AG10803 (cell line): ENCODE measurements at regions not wholly inside any gene's neighbourhood (a gene's known extent, or its start where the extent isn't known, plus 50 kb on each side); places are given as distances from the start of the nearest gene placed in this dataset.

Experiments
- DNase-seq: peaks from one replicate; pipeline ENCODE4 v3.0.0; 2010; ENCODE audit warnings: low read depth
- H3K4me3 ChIP-seq: 2 replicates; pipeline ENCODE4 v1.5.1; 2011; ENCODE audit warnings: mild to moderate bottlenecking, low read length, control low read depth
- TF ChIP-seq, protein P1 (sequence below): conservative IDR thresholded peaks from 2 replicates; pipeline ENCODE4 v1.5.1; 2011; ENCODE audit warnings: mild to moderate bottlenecking, low read length, control low read depth, inconsistent platforms

DNA sequence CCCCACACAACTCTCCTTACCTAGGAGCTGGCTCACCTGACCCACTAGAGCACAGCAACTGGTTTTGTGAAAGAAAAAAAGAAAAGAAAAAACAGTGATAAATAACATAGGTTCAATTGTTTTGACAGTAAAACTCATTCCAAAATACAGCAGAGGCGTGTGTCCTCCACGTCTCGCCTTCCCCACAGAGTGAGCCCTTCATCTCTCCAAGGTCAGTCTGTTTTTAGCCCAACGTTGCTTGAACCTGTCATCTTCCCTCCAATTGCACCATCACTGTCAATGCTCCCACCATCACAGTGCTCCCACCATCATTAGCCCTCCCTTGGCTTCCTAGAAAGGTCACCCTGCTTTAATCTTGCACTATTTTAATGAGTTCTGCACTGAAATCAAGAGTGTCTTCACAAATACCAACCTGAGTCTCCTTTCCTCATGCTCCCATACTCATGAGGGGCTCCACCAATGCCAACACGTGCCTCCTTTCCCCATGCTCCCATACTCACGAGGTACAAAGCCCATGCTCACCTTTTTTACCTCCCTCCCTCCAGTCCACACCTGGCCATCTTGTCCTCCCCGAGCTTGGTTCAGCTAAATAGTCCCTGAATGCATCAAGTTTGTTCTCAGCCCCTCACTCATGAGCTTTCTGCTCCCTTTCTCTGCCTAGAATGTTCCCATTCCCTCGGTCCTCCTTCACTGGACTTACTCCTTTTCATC is 103.7 kb downstream of the IRS2 start:
- no peak overlapping the region for H3K4me3 ChIP-seq
- TF ChIP-seq, protein P1, sequence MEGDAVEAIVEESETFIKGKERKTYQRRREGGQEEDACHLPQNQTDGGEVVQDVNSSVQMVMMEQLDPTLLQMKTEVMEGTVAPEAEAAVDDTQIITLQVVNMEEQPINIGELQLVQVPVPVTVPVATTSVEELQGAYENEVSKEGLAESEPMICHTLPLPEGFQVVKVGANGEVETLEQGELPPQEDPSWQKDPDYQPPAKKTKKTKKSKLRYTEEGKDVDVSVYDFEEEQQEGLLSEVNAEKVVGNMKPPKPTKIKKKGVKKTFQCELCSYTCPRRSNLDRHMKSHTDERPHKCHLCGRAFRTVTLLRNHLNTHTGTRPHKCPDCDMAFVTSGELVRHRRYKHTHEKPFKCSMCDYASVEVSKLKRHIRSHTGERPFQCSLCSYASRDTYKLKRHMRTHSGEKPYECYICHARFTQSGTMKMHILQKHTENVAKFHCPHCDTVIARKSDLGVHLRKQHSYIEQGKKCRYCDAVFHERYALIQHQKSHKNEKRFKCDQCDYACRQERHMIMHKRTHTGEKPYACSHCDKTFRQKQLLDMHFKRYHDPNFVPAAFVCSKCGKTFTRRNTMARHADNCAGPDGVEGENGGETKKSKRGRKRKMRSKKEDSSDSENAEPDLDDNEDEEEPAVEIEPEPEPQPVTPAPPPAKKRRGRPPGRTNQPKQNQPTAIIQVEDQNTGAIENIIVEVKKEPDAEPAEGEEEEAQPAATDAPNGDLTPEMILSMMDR, result no peak
- DNase-seq, result no peak

DNA sequence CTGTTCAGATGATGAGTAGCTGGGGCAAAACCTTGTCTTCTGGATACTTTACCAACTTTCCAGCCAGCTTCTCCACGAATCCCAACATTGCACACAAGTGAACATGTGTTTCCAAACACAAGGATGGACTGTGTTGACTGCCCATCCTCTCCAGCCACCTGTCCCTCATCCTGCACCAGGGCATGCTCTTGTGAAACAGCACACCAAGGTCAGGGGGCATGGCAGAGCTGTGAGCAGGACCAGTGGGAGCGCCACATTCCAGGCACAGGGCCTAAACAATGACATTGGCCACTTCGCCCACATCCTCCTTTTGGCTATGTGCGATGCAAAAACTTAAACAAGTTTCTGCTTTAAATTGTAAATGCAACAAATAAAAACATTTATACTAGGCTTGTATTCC is 105.5 kb downstream of the IRS2 start:
- TF ChIP-seq, protein P1, result no peak
- no peak for DNase-seq
- no peak overlapping the region for H3K4me3 ChIP-seq

DNA sequence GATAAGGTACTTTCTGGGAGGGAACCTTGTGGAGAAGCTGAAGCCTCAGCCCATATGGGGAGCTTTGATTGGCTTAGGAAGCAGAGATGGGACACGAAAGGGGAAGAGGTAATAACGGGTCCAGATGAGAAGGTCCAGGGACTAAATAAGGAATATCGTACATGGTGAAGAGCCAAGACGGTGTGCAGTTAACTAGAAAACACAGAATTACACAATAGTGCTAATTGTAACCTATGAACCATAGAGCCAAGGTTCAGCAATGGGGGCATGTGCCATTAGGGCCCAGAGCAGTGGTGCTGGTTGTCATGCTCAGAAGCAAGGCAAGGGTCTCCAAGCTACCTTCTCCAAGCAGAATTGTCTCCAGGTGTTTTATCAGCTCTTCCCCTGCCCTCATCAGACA is 106.1 kb downstream of the IRS2 start:
- TF ChIP-seq, protein P1, result no peak
- no peak for DNase-seq
- H3K4me3 ChIP-seq, result no peak overlapping the region

DNA sequence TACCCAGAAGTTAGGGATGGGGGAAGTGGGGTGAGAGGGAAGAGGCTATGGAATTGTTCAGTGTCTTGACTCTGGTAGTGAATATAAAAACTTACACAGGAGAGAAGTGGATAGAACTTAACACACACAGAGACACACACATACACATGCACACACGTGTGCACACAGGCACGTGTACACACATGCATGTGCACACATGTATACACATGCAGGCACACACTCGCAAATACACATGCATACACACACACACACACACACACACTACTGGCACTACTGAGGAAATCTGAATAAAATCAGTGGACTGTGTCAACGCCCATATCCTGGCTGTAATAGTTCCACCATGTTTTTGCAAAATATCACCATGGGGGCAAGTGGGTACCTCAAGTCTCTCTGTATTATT is 107.9 kb downstream of the IRS2 start:
- DNase-seq, result no peak
- TF ChIP-seq, protein P1, result no peak
- no peak overlapping the region for H3K4me3 ChIP-seq

DNA sequence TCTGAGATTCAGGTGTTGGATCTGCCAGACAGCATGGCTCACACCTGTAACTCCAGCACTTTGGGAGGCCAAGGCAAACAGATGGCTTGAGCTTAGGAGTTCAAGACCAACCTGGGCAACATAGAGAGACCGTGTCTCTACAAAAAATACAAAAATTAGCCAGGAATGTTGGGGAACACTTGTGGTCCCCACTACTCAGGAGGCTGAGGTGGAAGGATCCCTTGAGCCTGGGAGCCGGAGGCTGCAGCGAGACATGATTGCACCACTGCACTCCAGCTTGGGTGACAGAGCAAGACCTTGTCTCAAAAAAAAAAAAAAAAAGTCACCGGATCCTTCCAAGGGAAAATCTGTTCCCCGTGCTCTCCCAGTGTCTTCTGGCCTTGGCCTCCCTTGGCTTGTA is 109.2 kb downstream of the IRS2 start:
- TF ChIP-seq, protein P1, result no peak
- DNase-seq, result no peak

DNA sequence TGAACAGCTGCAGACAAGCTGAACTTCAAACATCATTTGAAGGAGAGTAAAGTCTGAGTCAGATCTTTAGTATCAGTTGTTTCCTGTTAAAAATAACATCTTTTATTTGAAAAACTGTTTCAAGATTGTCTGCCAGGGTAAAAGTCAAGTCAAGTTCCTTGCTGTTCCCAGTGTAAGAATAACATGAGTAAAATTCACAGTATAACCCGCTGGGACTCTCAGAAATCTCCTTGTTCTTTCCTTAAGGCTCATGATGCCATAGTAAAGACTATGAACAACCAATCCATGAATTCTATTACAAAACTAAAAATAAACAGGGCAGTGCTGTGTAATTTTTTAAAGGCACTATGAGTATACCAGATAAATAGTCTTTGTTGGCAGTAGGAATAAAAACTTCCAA is 112.9 kb downstream of the IRS2 start:
- TF ChIP-seq, protein P1, result no peak
- no peak for DNase-seq

More for the DNA sequence above, 109.2 kb downstream of the IRS2 start:
- H3K4me3 ChIP-seq, result no peak overlapping the region

DNA sequence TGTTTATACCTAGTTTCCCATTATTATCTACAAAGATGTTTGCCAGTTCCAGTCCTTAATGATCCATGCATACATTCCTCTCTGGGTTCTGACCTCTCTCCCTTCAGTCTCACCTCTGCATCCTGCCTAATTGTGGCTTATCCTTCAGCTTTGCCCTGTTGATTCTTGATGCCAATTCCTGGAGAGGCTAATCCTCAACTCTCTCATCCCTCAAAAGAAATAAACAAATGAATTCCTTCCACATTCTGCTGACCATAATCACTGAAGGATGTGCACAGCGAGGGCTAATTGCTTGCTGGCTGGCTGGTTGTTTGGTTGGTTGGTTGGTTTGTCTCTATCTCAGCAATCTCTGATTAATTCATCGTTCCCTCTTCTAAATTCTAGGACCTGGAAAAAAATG is 113.8 kb downstream of the IRS2 start:
- H3K4me3 ChIP-seq, result no peak overlapping the region
- TF ChIP-seq, protein P1, result no peak
- peak; percentile 36 for DNase-seq

More for the DNA sequence above, 112.9 kb downstream of the IRS2 start:
- H3K4me3 ChIP-seq, result no peak overlapping the region
